ENCODE measurements at regions not wholly inside any gene's neighbourhood (a gene's known extent, or its start where the extent isn't known, plus 50 kb on each side); places are given as distances from the start of the nearest gene placed in this dataset.

- WGBS, 2 experiments (ENCODE audit: extremely low coverage in 2 of 2, insufficient read length in 1 of 2), result no CpG with 5 or more reads among the region's 1 CpG
- no peak overlapping the region for H2BK15ac ChIP-seq (ENCODE audit: low read depth, low read length)
- H2AK5ac ChIP-seq (ENCODE audit: low read depth, low read length), result no peak overlapping the region
- H3K4me2 ChIP-seq (ENCODE audit: low read depth, low read length), result no peak overlapping the region
- H3K36me3 ChIP-seq (ENCODE audit: control insufficient read depth, insufficient read depth, low read length), result no peaks in the 10 kb centered on the region
- no peaks in the 10 kb centered on the region for H3K9me1 ChIP-seq (ENCODE audit: insufficient read depth, low read length)
- no peak overlapping the region for H3K23ac ChIP-seq (ENCODE audit: low read depth, low read length)
- H3K79me1 ChIP-seq (ENCODE audit: low read depth in 1 of 2, low read length in 2 of 2), result no peaks in the 10 kb centered on the region
- no peak overlapping the region for H3K4ac ChIP-seq (ENCODE audit: low read depth, low read length)
- CTCF ChIA-PET, result no interaction called here
- H4K20me1 ChIP-seq (ENCODE audit: insufficient read depth, low read length), result no peaks in the 10 kb centered on the region
- H4K5ac ChIP-seq (ENCODE audit: low read depth, low read length), result no peak overlapping the region
- H3K18ac ChIP-seq (ENCODE audit: low read depth, low read length), result no peak overlapping the region
- POLR2A ChIA-PET (ENCODE audit: unreplicated experiment), result no interaction called here
- no peak for TF ChIP-seq CEBPB (IDR thresholded peaks at IDR 0.05; ENCODE audit: low read depth, low read length)
- no peak for TF ChIP-seq BHLHE40 (IDR thresholded peaks at IDR 0.05; ENCODE audit: low read depth, low read length)
- TF ChIP-seq USF2 (IDR thresholded peaks at IDR 0.05; ENCODE audit: low read depth, low read length), result no peak
- TF ChIP-seq MXI1 (IDR thresholded peaks at IDR 0.05; ENCODE audit: borderline replicate concordance, low read depth, low read length), result no peak
- no peak for TF ChIP-seq NFE2L2 (IDR thresholded peaks at IDR 0.05; ENCODE audit: low read depth, low read length)
- TF ChIP-seq FOS (IDR thresholded peaks at IDR 0.05; ENCODE audit: low read depth, low read length), result no peak
- no peak for TF ChIP-seq MAFK (IDR thresholded peaks at IDR 0.05; ENCODE audit: low read depth, low read length)
- no peak for TF ChIP-seq ELK1 (IDR thresholded peaks at IDR 0.05; ENCODE audit: borderline replicate concordance, low read depth, low read length)
- no peak for TF ChIP-seq MAZ (IDR thresholded peaks at IDR 0.05; ENCODE audit: borderline replicate concordance, low read depth, low read length)
- no peak for TF ChIP-seq SMC3 (IDR thresholded peaks at IDR 0.05; ENCODE audit: low read depth, low read length)
- no peak overlapping the region for H2BK20ac ChIP-seq (ENCODE audit: low read depth, low read length)
- H3K9ac ChIP-seq (ENCODE audit: low read depth, low read length), result no peak overlapping the region
- intact Hi-C loops (cut with micrococcal nuclease), result no loop called here
- no peak overlapping the region for H3K27ac ChIP-seq (ENCODE audit: insufficient read depth, low read length)
- H4K8ac ChIP-seq (ENCODE audit: low read depth in 2 of 2, low read length in 2 of 2), result no peak overlapping the region
- no peak overlapping the region for H3K14ac ChIP-seq (replicated peaks; ENCODE audit: low read depth, low read length)
- H2BK120ac ChIP-seq (ENCODE audit: low read depth, low read length), result no peak overlapping the region
- BruUV-seq (replicated peaks), result no TSS peak
- no peak overlapping the region for H2BK5ac ChIP-seq (ENCODE audit: low read depth, low read length, poor library complexity, severe bottlenecking)
- DNase-seq (no peak), ATAC-seq (ENCODE audit: low read depth) (no peak)
- no peaks in the 10 kb centered on the region for H3K27me3 ChIP-seq (ENCODE audit: control insufficient read depth, insufficient read depth, low read length)
- peaks cover 1% of the 10 kb centered on the region; the same call in 1 of the 2 replicates for H3K9me3 ChIP-seq (ENCODE audit: control insufficient read depth, insufficient read depth, low read length)
- H2AK9ac ChIP-seq (replicated peaks; ENCODE audit: low read depth, low read length, poor library complexity), result no peak overlapping the region
- no peak overlapping the region for H3K56ac ChIP-seq (ENCODE audit: extremely low read depth, insufficient read depth, low read length)
- no peak overlapping the region for H3K4me3 ChIP-seq (ENCODE audit: insufficient read depth, low read depth, low read length)
- H3K4me1 ChIP-seq (ENCODE audit: control insufficient read depth, insufficient read depth, low read length), result no peaks in the 10 kb centered on the region
- H4K91ac ChIP-seq (ENCODE audit: insufficient read depth, low read depth, low read length), result no peak overlapping the region
- no peak overlapping the region for H2AFZ ChIP-seq (replicated peaks; ENCODE audit: low read length, poor library complexity)
- in situ Hi-C loops (cut with MboI; ENCODE audit: low sequenced_read_pairs), result no loop called here
- dilution Hi-C loops (cut with HindIII; ENCODE audit: low sequenced_read_pairs, unreplicated experiment), result no loop called here
These were observed 708.9 kb upstream of the ANKRD30A start for GRCh38 chr10:36416513-36416912.

Measured in IMR-90 (cell line).